ENCODE measurements at regions not wholly inside any gene's neighbourhood (a gene's known extent, or its start where the extent isn't known, plus 50 kb on each side); places are given as distances from the start of the nearest gene placed in this dataset.

DNA sequence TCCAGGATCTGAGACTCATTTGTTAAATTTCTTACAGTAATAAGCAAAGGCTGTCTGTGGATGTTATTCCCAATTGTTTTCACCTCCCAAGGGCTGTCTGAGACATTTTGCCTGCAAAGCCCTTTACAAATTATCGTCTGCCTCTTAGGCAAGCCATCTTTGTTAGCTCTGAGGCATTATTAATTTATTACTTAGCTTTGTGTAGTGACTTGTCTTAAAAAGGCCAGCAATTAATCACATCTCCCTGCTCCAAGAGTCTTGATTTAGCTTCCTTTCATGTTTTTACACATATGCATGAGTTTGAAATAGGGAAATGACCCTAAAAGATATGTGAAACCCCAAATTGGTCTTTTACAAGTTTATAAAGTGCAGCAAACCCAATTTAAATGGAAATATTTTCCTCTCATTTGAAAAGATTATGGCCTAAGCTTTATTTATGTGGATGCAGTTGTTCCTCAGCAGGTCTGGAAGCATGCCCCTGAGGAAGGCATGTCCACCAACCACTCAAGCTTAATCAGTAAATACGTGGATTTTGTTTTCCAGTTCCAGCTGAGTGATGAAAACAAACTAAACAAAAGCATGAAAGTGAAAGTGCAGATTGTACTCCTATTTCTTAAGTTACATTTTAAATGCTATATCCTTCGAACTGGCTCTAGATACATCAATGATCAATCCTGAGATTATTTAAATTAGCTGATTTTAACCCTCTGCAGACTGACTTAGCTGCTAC is 173.6 kb upstream of the LNX1 start:
- DNase-seq: no peak

DNA sequence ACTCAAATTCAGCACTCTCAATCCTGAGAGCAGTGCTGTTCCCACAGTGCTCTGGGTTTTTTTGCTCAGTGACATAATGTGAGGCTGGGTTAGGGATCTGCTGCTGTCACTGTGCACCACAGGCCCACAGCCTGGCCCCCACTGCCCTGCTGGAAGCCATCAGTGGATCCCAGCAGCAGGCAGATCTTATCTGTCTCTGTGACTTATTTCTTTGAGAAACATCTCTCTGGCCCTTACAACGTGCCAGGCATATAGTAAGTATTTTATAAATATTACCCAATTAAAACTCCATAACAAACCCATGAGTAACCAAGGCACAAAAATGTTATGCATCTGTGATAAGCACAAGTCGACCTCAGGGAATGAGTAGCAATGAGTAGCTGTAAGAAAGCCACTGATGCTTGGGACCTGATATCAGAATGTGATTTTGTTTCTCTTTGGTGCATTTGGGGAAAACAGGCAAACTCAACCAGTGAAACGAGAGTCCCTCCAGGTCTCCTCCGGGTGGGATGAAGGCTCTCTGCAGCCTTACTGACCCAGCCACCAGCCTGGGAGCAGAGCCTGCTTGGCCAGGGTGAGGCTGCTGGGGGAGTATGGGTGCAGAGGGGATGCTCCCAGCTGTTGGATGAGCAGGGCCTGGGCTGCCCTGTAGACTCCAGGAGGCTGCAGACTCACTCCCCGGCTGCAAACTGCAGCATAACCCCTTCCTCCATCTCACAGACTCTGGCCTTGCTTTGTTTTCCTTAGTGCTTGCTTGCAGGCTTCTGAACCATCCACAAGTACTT is 172.7 kb upstream of the LNX1 start:
- DNase-seq: no peak

DNA sequence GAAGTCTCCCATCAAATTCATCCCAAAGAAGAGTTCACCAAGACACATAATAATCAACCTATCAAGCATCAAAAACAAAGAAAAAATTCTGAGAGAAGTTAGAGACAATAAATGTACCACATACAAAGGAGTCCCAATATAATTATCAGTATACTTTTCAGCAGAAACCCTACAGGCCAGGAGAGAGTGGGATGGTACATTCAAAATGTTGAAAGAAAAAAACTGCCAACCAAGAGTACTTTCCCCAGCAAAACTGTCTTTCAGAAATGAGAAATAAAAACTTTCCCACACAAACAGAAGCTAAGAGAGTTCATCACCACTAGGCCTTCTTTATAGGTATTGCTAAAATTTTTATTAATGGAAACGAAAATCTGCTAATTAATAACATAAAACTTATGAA is 164.4 kb upstream of the LNX1 start:
- no peak for DNase-seq

DNA sequence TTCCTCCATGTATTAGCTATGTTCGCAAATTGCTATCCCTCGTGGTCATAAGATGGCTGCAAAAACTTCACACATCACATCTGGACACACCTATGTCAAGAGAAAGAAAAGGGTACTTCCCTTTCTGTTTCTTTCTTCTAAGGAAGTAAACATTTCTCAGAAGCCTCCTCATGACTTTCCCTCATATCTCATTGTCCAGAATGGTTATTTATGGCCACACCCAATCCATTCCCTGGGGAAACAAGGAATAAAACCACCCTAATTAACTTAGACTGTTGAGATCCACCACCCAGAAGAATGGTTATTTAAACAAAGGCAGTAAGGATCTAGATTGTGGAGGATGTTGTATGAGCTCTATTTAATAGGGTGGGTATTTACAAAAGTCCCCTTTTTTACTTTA is 160.8 kb upstream of the LNX1 start:
- no peak for DNase-seq

DNA sequence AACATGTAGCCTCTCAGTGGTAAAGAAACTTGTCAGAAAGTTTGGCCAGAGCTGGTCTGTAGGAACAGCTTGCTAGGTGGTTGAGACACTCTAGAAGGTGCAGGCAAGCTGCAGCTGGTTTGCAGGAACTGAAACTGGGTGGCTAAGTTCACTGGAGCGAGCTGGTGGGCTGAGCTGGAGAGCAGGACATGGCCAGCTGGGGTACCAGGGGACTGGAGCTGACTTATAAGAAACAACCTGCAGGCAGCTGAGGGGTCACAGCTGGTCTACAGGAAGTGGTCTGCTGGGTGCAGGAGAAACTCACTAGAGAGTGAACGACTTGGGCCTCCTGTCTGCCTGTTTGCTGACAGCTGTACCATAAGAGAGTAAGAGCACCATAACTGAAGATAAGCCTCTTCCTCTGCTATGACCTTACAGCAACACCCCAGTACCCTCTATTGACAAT is 157.1 kb upstream of the LNX1 start:
- peak; percentile 50 for DNase-seq

DNA sequence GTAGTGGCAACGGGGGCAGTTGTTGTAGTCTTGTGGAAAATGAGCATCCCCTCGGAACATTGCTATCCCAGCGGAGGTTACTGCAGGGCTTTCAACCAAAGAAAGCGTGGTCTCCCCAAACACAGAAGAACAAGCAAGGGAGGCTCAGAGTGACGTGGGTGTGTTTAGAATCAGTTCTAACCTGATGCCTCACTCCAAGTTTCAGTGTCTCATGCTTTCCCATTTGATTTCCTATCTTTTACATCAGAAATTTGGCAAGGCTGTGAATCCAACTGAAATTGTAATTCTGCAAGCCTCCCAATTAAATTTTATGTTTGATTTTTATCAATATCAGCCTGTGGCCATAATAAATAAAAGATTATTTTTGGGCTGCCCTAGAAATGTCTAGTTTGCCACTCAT is 156.1 kb upstream of the LNX1 start:
- DNase-seq: no peak

DNA sequence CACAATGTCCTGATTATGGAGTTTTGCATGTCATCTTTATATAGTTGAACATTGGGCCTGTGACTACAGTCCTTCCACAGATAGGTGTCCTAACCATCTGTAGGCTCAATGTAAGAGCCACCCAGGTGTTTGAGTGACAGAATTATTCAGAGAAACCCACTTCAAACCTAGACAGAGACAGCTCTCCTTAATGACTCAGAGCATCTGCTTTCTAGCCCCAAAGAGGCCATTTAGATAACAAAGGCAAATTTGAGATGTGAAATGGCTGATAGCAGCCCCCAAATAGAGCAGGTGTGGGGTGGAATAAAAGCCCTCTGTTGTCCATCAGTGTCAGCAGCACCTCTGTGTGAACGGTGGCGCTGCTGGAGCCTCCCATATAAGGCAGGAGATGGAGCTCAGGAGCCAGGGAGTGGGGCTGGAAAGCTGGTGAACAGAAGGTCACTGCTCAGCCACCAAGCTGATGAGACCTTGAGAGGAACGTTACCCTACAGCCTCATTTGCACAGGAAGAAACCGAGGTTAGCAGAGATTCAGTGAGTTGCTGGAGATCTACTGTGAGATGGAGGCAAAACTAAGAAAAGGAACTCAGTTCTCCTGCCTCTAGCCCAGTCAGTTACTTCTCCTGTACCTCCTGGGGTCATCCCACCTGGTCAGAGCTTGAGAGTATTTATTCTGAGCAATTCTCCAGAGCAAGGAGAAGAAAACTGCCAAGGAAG is 153.3 kb upstream of the LNX1 start:
- DNase-seq: no peak

DNA sequence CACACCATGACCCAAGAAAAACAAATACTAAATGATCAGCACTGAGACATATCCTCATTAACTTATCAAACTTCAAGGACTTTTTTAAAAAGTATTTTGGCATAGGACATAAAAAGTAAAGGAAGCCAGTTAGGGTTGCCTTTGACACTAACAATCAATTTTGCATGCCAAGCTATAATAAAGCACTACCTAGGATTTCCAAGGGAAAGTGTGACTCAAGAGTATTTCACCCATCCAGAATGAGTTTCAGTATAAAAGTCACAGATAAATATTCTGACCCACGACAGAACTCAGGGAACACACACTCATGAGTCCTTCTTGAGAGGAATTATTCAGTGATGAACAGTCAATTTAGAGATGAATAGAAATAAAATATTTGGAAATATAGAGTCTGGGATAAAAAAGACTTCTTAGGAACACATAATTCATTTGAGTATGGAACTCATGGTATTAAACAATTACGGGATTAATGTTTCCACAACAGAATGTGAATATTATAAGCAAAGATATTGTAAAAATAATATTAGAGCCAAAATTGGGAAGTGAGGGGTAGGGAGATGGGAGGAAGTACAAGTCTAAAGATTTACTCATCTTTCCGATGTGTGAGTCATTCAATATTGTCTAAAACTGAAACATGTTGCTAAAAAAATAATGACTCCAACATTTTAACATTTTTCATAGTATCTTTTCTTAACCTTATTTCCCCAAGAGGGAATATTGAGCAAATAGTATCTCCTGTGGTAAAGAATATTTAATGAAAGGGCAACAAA is 143.5 kb upstream of the LNX1 start:
- peak; percentile 69 for DNase-seq

DNA sequence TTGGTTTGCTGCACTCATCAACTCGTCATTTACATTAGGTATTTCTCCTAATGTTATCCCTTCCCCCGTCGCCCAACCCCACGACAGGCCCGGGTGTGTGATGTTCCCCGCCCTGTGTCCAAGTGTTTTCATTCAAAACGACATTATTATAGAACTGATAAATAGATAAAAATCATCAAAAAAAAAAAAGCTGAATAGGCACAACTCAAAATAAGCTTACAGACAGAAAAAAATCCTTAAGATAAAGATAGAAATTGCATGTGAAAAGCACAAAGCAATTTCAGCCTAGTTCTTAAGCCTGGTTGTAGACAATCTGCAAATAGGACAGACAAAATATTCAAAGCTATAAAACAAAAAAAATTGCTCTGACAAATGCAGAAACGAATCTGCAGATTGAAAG is 142.9 kb upstream of the LNX1 start:
- no peak for DNase-seq

DNA sequence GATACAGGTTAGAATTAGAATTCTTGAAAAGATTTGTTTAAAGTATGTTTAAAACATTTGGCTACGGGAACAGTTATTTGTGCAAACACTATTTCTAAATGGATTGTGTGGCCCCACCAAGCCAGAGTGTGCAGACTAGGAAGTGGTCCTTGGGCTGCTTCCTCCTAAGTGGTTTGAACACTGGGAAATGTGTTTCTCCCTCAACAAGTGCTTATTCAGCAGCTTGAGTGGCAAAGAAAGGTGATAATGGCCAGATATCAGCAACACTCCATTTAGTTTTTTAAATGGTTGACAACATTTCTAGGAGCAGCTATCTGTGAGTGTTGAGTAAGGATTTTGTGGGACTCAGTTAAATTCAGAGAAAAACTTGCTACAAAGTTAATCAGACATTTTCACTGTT is 141.4 kb upstream of the LNX1 start:
- DNase-seq: no peak

DNA sequence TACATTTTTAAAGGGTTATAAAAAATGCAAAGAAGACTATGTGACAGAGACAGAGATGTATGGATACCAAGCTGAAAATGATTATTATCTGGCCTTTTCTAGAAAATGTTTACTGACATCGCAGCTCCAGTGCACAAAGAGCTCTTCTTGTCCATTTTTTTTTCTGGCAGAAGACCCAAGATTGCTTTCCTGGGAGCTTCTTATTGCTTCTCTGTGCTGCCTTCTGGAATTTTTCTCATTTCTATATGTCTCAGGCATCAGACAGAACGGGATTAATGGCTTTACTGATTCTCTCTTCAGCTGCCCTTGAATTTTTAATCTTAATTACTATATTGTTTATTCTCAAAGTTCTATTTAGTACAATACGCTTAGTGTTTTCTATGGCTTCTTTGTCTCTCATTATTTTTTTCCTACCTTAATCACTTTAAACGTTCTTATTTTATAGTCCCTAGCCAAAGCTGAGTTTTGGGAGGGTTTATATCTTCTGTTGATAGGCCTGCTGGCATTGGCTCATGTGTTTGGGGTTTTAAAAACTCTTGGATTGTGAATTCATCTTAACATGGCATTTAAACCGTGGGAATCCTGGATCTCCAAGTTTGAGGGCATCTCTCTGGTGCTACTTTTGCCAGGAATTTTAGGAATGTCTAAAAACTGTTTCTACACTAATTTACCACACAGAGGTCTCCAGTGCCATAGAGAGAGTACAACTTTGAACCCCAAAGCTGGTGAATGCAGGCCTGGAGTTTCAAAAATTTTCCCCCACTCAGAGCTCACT is 138.9 kb upstream of the LNX1 start:
- no peak for DNase-seq

DNA sequence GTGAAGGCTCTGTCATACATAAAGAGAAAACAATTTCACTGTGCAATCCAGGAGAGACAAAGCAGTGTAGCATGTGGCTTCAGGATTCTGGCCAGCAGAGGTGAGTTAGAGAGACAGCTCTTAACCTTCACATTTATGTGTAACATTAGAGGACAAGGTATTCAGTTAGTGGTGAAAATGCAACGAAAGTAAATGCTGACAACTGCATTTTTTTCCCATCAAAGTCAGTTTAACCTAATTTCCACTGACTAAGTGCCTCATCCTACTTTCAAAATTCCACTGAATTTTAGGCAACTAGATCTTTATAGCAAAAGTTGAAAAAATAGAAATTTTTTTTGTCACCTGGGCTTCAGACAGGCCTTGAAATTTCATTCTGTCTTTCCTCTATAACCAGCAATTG is 130.8 kb upstream of the LNX1 start:
- no peak for DNase-seq

DNA sequence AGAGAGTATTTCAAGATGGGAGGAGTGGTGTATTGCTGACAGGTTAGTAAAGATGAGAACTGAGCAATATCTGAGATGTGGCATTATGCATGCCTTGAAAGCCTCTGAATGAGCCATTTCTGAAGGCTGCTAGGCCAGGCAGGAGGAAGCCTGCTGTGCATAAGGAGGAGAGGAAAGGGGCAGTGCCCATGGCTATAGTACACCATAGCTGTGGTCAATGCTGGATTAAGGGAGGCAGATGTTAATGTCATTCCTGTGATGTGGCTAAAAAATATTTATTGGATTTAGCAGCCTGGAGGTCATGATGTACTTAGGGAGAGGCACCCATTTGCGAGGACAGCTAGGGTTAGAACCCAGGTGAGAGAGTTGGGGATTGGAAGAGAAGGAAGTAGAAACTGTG is 130.0 kb upstream of the LNX1 start:
- DNase-seq: no peak

DNA sequence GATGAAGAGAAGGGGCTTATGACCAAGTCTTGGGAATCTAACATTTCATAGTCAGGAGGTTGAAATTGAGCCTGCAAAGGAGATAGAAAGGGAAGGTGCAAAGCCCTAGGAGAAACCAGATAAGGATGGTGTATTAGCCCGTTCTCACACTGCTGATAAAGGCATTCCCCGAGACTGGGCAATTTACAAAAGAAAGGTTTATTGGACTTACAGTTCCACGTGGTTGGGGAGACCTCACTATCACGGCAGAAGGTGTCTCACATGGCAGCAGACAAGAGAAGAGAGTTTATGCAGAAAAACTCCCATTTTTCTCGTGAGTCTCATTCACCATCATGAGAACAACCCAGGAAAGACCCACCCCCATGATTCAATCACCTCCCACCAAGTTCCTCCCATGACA is 129.5 kb upstream of the LNX1 start:
- DNase-seq: no peak

DNA sequence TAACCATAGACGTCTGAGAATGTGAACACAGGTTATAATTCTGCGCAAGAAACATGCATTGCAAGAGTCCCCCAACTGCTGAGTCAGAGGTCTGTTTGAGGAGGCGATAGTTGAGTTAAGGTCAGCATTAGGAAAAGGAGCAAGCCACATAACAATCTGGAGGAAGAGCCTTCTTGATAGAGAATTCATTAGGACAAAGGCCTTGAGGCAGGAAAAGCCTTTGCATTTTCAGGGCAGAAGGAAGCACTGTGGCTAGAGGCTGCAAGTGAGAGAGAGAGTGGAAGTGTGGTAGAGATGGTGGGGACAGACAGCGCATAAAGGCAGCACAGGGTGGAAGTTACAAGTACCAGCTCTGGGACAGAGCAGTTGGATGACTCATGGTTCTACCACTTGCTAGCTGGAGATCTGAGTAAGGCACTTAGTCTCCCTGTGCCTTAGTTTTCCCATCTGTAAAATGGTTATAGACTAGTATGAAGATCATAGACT is 125.8 kb upstream of the LNX1 start:
- DNase-seq: peak; percentile 57

DNA sequence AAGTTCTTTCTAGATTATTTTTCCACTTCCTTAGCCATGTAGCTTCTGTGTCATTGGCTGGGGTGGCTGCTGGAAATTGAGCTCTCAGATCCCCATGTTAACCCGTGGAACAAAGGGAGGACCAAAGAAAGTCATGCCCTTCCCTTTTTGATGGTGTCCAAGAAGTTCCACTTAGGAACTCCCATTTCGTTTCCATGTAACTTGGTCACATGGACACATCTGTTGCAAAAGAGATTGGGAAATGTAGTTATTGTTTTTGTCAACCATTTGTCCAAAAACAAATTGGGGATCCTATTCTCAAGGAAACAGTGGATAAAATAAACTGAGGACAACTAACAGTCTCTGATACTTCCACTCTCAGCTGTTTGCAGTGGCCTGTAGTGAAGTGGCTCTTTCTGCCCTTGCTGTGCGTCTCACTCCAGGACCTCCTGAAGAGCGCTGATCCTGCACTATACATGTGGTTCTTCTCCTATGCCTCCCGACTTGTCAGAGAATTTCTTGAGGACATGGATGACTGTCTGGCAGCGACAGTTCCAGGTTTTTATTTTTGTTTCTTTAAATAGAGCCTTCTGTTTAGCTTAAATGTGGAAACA is 125.3 kb upstream of the LNX1 start:
- DNase-seq: peak; percentile 43

DNA sequence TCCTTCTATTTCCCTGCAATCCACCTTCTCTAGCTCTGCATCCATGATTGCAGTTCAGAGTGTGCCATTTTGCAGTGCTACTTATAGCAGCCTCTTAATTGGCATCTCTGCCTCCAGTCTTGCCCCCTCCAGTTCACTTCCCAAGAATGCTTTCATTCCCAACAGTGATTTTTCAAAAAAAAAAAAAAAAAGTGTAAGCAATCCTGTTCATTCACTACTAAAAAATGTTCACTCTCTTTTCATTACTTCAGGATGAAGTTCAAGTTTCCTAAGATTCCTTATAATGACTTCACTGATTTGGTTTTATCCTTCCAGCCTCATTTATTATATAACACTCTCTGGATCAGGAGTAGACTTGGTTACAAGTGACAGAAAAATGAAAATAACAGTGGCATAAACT is 124.7 kb upstream of the LNX1 start:
- DNase-seq: no peak

DNA sequence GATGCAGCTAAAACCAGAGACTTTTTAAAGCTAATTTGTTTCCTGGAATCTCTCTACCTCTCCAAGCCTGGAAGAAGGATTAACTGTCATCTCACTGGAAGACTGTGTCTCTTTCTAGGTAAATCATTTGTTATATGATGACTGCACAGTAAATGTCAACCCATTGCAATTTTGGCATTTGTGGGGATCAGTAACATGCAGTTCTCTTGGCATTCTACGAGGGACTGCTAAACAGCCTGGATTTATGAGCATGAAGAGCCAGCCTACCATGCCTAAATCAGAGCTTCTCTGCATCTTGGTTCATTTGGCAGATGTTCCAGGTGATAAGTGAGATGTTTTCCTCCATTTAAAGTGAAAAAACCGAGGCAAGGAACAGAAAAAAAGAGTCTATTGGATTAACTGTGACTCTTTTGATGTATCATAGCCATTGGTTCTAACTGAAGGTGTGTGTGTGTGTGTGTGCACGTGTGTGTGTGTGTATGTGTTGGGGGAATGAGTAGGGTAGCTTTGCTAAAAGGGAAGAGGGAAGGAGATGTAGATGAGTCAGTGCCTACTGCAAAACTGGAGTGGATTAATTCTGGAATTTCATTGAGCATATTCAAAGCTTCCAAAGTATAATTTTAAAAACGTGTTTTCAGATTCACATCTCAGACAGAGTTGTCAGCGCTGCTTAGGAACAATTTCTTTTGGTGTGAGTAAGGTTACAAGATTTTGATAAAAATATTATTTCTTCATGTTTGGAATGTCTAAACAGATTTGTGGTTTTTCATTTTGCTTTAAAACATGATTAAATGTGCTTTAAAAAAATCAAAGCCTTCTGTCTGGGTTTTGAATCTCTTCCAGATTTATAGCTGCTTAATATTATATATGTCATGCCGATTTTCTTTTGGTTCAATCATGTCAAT is 123.2 kb upstream of the LNX1 start:
- DNase-seq: no peak

DNA sequence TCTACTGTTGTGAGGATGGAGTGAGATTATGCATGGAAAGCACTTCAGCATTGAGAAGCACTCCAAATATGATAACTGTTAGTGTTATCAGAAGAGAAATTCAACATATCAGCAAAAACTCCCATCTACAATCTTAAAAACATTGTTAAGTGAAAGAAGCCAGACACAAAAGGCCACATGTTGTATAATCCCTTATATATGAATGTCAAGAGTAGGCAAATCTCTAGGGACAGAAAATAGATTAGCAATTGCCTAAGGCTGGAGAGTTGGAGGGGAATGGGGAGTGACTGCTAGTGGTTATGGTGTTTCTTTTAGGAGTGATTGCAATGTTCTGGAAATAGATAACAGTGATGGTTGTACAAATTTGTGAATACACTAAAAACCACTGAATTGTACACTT is 122.5 kb upstream of the LNX1 start:
- no peak for DNase-seq

DNA sequence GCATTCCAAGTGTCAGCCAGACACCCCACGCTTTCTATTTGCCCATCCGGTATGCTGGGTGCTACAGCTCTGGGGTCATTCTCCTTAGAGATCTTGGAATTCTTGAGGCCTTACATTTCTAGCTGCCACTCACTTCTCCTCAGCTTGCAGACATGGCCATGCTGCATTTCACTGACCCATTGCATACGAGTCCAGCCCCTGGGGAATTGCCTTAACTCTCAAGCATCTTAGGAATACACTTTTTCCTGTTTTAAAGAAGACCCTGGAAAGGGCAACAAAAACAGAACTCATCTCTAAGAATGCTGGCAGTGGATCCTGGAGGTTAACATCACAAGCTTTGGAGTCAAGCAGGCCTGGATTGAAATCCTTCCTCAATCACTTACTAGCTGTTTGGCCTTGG is 122.0 kb upstream of the LNX1 start:
- no peak for DNase-seq

Measured in suppressor macrophage treated with lipopolysaccharide for 4 hours (primary cell).